Femur (tissue), 1 donor: ENCODE measurements at regions not wholly inside any gene's neighbourhood (a gene's known extent, or its start where the extent isn't known, plus 50 kb on each side); places are given as distances from the start of the nearest gene placed in this dataset.

ENCODE experiments used
- DNase-seq: peaks from one replicate; pipeline ENCODE4 v3.0.0-alpha.2; 2017

DNA sequence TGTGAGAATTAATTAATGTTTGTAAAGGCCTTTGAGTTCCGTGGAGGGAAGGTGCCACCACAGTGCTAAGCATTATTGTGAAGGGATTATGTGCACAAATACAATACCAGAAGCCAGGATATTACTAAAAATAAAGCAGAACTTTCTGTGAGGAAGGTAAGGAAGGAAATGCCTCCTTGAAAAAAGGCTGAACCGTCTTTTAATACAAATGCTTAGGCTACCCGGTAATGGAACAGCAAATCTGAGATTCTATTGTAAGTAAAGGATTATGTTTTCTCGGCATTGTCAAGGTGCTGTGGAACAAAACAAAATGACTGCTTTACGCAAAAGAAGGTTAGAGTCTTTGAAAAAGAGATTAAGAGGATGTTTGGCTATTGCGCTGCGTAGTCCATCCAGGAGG is 57.9 kb upstream of the SPRY1 start:
- no peak for DNase-seq

DNA sequence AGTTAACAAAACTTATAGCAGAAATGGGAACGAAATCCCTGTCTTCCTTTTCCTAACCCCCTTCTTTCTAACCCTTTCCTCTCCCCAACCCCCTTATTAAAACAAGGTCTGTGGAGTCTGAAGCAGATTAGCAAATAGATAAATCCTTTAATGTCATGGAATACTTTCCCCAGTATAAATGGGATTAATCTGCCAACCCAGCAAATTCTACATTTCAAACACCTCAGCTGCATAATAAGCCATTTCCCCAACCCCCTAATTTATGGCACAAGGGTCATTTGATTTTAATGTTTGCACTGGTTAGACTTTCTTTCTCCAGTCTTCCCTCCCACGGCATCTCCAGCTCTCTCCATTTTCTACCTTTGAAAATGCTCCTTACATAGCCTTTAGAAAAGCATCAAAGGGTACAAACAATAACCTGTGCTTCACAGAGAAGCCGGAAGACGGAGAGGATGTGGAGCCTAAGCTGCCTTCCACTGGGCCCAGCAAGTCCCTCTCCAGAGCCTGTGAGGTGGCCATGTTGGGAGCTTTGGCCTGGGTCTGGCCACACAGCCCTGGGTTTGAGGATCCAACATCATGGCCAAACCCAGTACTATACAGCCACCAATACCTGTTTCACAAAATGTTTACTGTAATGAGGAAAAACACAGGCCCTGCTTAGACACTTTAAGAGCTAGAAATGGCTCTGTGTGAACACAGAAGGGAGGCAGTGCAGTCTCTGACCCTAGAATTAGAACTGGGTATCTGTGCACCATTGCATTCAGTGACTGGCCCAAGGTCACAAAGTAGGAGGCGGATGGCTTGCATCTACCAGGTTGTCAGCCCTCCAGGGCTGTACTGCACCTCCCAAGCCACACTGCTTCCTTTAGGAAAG is 56.9 kb upstream of the SPRY1 start:
- DNase-seq, result no peak

DNA sequence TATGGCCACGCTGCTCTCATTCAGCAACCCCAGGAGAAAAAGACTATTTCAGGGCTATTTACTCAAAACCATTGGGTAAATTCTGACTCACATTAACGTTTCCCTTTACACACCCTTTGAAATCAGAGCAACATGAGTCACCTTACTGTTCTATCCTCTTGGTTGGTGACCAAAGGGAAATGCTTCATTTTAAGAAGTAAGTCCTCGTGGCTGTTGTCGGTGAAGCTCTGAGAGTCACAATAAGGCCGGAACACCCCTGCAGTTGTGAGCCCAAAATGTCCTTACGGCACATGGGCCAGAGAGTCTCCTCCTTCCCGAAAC is 56.3 kb upstream of the SPRY1 start:
- no peak for DNase-seq

DNA sequence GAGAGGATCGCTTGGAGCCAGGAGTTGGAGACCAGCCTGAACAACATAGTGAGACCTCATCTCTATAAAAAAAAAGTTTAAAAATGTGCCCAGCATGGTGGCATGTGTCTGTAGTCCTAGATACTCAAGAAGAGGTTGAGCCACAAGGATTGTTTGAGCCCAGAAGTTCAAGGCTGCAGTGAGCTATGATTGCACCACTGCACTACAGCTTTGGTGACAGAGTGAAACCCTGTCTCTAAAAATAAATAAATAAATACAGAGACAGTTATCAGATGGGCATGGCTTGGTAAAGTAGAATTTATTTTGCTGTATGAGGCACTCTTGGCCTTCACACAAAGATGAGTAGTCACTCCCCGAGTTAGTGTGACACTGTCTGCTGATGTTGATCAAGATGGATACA is 54.1 kb upstream of the SPRY1 start:
- no peak for DNase-seq

DNA sequence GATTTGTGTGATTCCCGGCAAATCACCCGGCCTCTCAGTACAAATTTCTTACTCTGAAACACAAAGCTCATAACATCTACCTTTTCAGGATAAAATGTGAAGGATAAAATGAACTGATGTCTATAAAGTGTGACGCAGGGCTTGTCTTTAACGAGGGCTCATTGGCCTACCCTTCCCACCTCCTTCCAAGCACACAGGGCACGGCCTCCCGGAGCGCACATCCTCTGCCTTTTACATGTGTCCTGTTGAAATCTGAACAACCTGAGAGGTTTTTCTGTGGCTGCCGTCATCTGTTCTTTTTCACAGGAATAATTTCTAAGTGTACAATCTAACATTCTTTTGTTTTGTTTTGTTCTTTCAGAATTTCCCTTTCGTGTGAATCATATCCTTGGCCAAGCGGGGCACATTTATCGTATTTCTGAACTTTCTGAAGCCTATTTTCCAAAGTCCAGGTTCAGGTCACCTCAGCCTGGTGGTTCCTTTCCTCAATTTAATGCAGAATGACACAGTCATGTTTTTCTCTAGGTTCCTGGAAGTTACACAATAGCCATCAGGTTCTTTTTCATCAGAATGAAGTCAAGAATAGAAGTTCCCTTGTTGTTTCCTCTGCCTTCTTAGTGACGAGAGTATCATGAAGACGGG is 53.1 kb upstream of the SPRY1 start:
- DNase-seq, result no peak

DNA sequence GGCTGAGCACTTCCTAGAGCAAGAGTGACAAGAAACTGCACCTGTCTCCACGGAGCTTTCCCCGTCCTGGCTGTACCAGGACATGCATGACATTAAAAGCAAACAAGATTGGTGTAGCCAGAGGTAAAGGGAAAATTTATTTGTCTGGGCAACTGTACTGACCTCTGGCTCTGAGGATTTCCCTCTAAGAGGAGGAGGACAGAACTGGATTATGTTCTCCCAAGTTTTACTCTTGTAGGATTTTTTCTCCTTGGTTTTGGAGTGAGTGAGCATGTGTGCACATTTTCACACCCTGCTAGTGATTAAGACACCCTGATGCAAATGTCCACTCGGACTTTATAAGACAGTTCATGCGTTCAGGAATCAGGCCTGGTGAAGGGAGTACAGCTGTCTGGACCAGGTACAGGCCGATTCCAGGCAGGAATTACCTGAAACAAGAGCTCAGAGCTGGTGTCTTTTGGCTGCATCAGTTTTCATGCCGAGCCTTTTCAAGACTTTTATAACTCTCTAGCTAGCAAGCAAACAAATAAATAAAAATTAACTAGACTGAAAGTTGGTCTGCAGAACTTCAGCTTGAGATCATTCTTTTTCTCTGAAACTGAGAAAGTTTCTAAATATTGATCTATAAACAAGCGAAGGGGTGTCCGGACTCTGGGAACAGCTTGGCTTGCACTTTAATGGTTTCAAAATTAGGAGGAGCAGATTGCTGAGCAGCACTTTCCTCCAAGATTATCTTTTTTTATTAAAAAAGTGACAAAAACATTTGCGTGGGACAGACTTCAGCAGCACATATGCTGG is 51.3 kb upstream of the SPRY1 start:
- DNase-seq, result no peak

DNA sequence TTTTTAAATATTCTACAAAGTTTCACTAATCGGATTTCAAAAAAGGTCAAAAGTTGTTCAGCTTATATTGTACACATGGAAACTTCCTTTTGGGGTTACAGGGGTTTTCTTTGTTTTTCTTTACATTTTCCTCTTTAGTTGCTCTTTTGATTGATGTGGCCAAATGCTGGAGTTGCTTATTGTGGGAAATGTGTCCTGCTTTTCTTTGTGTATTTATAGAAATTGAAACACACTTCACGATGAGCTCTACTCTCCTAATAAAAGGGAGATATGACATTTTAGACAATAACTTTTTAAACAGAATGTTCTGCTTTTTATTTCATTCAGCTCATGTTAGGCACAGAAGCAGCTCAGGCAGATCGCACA is 50.7 kb upstream of the SPRY1 start:
- DNase-seq, result no peak

DNA sequence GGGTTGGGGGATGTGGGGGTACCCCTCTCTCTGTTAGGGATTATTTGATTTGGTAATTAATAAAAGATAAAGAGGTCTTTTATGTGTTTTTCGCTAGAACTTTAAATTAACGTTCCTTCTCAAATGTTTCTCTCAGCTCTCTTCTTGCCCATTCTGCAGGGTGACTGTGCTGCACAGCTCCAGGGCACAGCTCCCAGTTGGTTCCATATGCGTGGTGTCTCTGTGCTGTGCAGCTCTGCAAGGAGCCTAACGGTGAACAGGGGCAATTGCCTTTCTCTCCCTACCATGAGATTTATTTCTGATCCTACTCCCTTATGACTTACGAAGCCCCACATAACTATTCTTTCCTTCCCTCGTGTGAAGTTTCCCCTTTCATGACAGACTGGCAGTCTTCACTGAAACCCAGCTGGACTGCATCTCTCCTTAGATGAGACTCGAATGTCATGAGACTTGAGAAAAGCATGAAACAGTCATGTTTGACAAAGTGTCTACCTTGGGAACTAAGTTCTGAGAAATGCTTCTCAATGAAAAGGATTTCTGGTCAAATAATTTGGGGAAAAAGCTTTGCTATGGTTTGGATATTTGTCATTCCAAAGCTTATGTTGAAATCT is 50.2 kb upstream of the SPRY1 start:
- no peak for DNase-seq
